ENCODE measurements at regions not wholly inside any gene's neighbourhood (a gene's known extent, or its start where the extent isn't known, plus 50 kb on each side); places are given as distances from the start of the nearest gene placed in this dataset.

DNA sequence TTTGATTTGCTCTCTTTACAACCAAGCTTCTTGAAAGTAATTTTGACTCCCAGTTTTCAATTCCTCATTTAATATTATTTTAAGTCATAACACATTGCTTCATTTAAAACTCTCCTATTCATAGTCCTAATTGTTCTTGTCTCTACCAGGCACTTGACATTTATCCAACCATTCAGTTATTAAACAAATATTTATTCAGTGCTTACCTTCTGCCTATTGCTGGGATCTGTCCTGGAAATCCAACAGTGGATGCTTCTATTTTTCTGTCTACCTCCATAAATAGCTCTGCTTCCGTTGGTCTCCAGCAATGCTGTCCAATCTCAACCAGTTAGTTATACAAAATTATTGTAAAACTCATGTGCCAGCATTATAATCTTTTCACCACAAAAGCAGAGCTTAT, 615.1 kb downstream of the ZWINT start:
- TF ChIP-seq, protein P1, sequence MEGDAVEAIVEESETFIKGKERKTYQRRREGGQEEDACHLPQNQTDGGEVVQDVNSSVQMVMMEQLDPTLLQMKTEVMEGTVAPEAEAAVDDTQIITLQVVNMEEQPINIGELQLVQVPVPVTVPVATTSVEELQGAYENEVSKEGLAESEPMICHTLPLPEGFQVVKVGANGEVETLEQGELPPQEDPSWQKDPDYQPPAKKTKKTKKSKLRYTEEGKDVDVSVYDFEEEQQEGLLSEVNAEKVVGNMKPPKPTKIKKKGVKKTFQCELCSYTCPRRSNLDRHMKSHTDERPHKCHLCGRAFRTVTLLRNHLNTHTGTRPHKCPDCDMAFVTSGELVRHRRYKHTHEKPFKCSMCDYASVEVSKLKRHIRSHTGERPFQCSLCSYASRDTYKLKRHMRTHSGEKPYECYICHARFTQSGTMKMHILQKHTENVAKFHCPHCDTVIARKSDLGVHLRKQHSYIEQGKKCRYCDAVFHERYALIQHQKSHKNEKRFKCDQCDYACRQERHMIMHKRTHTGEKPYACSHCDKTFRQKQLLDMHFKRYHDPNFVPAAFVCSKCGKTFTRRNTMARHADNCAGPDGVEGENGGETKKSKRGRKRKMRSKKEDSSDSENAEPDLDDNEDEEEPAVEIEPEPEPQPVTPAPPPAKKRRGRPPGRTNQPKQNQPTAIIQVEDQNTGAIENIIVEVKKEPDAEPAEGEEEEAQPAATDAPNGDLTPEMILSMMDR (IDR thresholded peaks at IDR 0.05; ENCODE audit: poor library complexity, severe bottlenecking), result no peak
- TF ChIP-seq SMC3 (conservative IDR thresholded peaks at IDR 0.05; ENCODE audit: poor library complexity) (no peak), EZH2 (IDR thresholded peaks at IDR 0.05; ENCODE audit: borderline replicate concordance, insufficient read depth, low read length, poor library complexity, severe bottlenecking) (no peak)

Data from neural cell (in vitro differentiated cells).